Muscle layer of duodenum (tissue), 2 donors: ENCODE measurements at regions not wholly inside any gene's neighbourhood (a gene's known extent, or its start where the extent isn't known, plus 50 kb on each side); places are given as distances from the start of the nearest gene placed in this dataset.
"Not testable (repeated sequence)": the region's sequence is repeated elsewhere in the genome, so short reads cannot be mapped to it uniquely, and the experiment has no call there.

ENCODE experiments used
- H3K27ac ChIP-seq: one replicate; pipeline ENCODE4 v1.7.0; 2013; ENCODE audit warnings: mild to moderate bottlenecking, low read length
- H3K27me3 ChIP-seq: one replicate; pipeline ENCODE4 v1.7.0; 2013; ENCODE audit warnings: low read depth, mild to moderate bottlenecking, control low read depth, low read length
- H3K36me3 ChIP-seq, 2 donors: one replicate each; pipeline ENCODE4 v1.7.0; 2013; ENCODE audit warnings: low read length in 2 of 2, control low read depth in 1 of 2, mild to moderate bottlenecking in 1 of 2; ENCODE audit not compliant: insufficient read depth in 2 of 2, control insufficient read depth in 1 of 2
- H3K4me1 ChIP-seq, 2 donors: one replicate each; pipeline ENCODE4 v1.7.0; 2013; ENCODE audit warnings: low read length in 2 of 2, mild to moderate bottlenecking in 2 of 2, control low read depth in 1 of 2, moderate library complexity in 1 of 2; ENCODE audit not compliant: insufficient read depth in 2 of 2, control insufficient read depth in 1 of 2
- H3K4me3 ChIP-seq, 2 donors: one replicate each; pipeline ENCODE4 v1.7.0; 2013; ENCODE audit warnings: low read length in 2 of 2, low read depth in 1 of 2, mild to moderate bottlenecking in 1 of 2
- H3K9me3 ChIP-seq, 2 donors: one replicate each; pipeline ENCODE4 v1.7.0; 2013; ENCODE audit warnings: low read length in 2 of 2, control low read depth in 1 of 2, mild to moderate bottlenecking in 1 of 2; ENCODE audit not compliant: control insufficient read depth in 1 of 2
- donor health status: healthy.

DNA sequence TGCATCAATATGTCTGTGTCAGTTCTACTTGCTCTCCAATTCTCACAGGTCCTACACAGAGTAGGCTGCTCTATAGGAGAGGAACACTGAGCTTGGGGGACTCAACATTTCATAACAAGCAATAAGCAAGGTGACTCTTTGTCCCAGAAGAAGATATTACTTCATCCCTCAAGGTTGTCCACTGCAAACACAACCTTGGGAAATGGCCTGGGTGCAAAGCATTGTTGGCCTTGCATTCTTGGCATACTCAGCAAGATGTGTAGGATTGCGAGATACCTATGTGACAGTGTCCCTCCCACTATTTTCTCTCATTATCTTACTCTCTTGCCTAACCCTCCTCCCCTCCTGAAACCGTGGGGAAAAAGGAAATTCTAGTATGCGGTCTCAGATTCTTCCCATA lies 169.8 kb upstream of the FREM1 start:
- Histone ChIP-seq H3K36me3 (no peaks in the 10 kb centered on the region), H3K9me3 (no peaks in the 10 kb centered on the region), H3K27me3 (no peaks in the 10 kb centered on the region), H3K4me3 (no peak overlapping the region), H3K4me1 (no peaks in the 10 kb centered on the region), H3K27ac (no peak overlapping the region)

DNA sequence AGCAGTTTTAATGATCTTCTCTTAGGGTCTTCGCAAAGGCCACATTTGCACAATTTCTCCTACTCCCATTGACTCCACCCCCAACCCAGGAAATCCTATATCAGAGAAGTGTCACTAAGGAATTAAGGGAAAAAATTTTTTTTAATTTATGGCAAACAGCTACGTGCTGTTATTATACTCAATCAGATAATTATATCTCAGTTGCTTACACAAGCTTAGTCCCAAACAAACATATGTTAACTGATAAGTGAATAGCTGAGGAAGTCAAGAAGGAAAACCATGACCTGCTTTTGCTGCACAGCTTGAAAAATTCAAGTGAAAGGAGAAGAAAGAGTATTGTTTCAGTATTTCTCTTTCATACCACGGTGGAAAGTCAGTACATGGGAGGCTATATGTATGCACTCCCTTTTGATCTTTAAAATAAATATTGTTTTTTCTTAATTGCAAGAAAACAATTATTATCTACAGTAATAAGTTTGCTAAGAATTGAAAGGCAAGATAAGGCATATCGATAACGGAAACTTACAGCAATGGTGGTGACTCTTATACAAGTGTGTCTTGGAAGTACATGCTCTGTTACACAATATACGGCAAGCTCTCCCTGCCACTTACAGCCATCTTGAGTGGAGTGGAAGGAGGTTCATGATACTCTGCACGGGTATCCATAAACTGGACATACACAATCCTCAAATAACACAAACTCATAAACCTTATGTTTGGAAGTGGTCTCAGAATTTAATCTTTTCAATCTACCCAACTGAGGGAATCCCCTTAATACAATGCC lies 167.9 kb upstream of the FREM1 start:
- H3K27ac ChIP-seq: no peak overlapping the region
- H3K36me3 ChIP-seq: no peaks in the 10 kb centered on the region
- no peak overlapping the region for H3K4me3 ChIP-seq
- no peaks in the 10 kb centered on the region for H3K4me1 ChIP-seq
- H3K9me3 ChIP-seq: no peaks in the 10 kb centered on the region
- no peaks in the 10 kb centered on the region for H3K27me3 ChIP-seq

DNA sequence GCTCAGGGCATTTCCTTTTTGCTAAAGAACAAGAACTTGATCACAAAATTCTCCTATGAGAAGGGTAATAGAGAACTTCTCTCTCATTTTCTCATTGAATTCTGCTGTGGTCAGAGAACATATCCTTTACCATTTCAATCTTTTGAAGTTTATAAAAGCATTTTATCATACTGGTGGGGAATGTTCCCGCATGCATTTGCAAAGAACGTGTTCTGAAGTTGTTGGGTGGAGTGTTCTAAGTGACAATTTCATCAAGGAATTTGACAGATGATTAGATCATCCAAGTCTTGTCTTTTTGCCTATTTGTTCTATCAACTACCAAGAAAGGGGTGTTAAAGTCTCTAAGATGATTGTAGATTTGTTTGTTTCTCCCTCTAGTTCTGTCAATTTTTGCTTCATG lies 163.4 kb upstream of the FREM1 start:
- Histone ChIP-seq H3K27me3 (no peaks in the 10 kb centered on the region), H3K4me3 (no peak overlapping the region)

DNA sequence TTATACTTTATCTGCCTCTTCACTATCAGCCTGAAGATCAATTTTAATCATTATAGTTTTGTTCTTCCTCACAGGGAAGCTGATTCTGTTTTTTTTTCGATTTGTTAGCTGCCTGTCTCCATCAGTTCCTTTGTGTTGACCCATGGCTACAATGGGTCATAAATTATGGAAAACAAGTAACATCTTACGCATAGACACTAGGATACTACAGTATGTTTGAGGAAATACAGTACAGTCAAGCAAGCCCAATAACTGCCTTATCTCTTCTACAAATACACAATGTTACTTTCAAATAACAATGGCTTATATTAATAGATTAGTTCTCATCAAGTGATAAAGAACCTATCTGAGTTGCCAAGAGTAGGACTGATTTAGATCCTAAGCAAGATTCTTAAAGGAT lies 160.5 kb upstream of the FREM1 start:
- no peaks in the 10 kb centered on the region for H3K4me1 ChIP-seq
- no peak overlapping the region for H3K4me3 ChIP-seq
- H3K36me3 ChIP-seq: no peaks in the 10 kb centered on the region
- no peaks in the 10 kb centered on the region for H3K27me3 ChIP-seq
- no peaks in the 10 kb centered on the region for H3K9me3 ChIP-seq
- H3K27ac ChIP-seq: no peak overlapping the region

More for the DNA sequence above, 163.4 kb upstream of the FREM1 start:
- no peaks in the 10 kb centered on the region for H3K9me3 ChIP-seq
- H3K4me1 ChIP-seq: no peaks in the 10 kb centered on the region
- no peaks in the 10 kb centered on the region for H3K36me3 ChIP-seq
- H3K27ac ChIP-seq: no peak overlapping the region

DNA sequence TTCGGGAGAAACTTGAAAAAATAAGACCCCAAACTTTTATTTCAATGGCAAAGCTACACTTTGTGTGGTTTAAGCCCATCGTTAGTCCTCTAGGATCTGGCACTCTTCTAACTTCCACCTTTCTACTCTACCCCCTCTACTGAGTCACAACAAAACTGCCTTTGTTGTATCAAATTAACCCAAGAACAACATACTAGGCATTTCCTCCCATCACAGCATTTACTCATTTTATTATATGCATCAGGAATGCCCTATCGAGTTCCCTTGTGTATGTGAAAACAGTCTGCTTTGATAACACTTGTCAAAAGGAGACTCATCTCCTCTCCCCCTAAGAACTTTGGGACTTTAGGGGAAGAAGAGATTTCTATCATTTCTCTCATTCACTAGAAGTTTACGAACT lies 158.9 kb upstream of the FREM1 start:
- no peaks in the 10 kb centered on the region for H3K4me1 ChIP-seq
- no peak overlapping the region for H3K27ac ChIP-seq
- H3K36me3 ChIP-seq: no peaks in the 10 kb centered on the region
- H3K9me3 ChIP-seq: no peaks in the 10 kb centered on the region
- no peaks in the 10 kb centered on the region for H3K27me3 ChIP-seq
- no peak overlapping the region for H3K4me3 ChIP-seq

DNA sequence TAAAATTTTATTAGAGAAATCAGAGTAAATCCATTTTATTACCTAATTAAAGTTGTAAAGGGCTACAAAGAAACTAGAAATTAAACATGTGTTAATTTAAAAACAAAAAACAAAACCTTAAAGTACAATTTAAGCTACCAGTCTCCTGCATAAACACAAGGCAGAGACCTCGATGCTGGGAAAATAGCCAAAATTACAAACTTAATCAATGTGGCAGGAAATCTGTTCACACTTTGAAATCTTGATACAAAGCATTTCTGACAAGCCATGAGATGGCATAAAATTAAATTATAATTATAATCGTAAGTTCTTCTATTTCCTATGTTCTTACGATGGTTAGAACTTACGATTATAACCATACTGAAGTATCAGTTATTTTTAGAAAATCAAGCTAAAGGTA lies 158.0 kb upstream of the FREM1 start:
- no peaks in the 10 kb centered on the region for H3K4me1 ChIP-seq
- no peaks in the 10 kb centered on the region for H3K9me3 ChIP-seq
- no peaks in the 10 kb centered on the region for H3K27me3 ChIP-seq
- no peak overlapping the region for H3K27ac ChIP-seq
- no peaks in the 10 kb centered on the region for H3K36me3 ChIP-seq
- H3K4me3 ChIP-seq: no peak overlapping the region

DNA sequence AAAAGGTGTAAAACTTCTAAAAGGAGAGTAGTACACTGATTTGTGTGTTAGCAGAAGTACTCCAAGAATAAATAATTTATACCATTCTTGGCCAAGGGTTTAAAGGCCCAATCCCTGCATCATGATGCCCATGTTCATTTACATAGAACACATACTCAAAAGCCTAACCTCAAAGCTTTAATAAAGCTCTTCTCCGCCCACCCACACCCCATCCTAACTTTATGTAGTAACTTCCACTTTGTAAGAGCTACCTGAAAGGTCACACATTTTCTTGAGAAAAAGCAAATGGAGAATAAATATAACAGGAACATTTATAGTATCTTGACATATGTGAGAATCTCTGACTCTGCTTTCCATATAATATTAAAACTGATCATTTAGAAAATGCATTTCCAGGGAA lies 148.8 kb upstream of the FREM1 start:
- H3K4me3 ChIP-seq: no peak overlapping the region
- no peaks in the 10 kb centered on the region for H3K36me3 ChIP-seq
- no peaks in the 10 kb centered on the region for H3K4me1 ChIP-seq
- no peak overlapping the region for H3K27ac ChIP-seq
- H3K9me3 ChIP-seq: no peaks in the 10 kb centered on the region
- H3K27me3 ChIP-seq: no peaks in the 10 kb centered on the region

DNA sequence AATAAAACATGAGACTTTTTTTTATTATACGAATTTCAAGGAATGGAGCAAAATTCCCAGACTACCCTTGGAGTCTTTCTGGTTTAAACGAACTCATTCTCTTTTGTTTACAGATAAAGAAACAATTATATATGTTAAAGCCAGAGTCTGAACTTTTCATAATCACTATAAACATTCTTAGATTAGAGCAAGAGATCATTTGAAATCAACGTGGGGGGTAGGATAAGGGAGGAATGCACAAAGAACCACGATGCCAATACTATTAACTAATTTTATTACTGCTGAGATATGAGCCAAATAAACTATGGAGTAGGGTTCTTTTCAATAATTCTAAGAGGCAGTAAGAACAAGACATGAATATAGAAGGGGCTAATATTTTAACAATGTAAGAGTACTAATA lies 148.0 kb upstream of the FREM1 start:
- no peaks in the 10 kb centered on the region for H3K27me3 ChIP-seq
- no peaks in the 10 kb centered on the region for H3K4me1 ChIP-seq
- no peak overlapping the region for H3K4me3 ChIP-seq

DNA sequence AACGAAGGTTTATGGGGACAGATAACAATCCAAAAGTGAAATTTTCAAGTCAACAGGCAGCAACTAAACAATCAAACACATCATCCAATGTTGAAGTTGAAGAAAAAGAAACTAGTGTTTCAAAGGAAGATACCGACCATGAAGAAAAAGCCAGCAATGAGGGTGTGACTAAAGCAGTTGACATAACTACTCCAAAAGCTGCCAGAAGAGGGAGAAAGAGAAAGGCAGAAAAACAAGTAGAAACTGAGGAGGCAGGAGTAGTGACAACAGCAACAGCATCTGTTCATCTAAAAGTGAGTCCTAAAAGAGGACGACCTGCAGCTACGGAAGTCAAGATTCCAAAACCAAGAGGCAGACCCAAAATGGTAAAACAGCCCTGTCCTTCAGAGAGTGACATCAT lies 145.1 kb upstream of the FREM1 start:
- not testable (repeated sequence) for H3K9me3 ChIP-seq, H3K36me3 ChIP-seq, H3K27me3 ChIP-seq, H3K27ac ChIP-seq, H3K4me3 ChIP-seq, H3K4me1 ChIP-seq

More for the DNA sequence above, 148.0 kb upstream of the FREM1 start:
- H3K36me3 ChIP-seq: no peaks in the 10 kb centered on the region
- no peak overlapping the region for H3K27ac ChIP-seq
- no peaks in the 10 kb centered on the region for H3K9me3 ChIP-seq

DNA sequence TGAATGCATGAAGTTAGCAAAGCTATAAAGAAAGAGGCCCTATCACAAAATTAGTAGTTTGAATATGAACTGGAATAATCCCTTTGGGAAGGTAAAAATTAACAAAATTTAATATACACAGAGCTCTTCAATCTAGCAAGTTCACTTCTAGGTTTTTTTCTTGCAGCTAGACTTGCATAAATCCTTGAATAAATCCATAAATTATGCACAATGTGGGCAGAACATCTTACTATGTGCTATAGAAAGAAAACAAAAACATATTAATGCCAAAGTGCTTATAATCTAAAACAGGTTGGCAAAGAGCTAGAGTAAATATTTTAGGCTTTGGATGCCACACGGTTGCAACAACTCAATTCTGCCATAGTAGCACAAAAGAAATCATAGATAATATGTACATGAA lies 138.5 kb upstream of the FREM1 start:
- H3K27me3 ChIP-seq: no peaks in the 10 kb centered on the region
- H3K27ac ChIP-seq: no peak overlapping the region
- H3K4me3 ChIP-seq: no peak overlapping the region
- H3K36me3 ChIP-seq: no peaks in the 10 kb centered on the region
- H3K9me3 ChIP-seq: peaks cover 0 to 2% of the 10 kb centered on the region in 2 donors
- no peaks in the 10 kb centered on the region for H3K4me1 ChIP-seq

DNA sequence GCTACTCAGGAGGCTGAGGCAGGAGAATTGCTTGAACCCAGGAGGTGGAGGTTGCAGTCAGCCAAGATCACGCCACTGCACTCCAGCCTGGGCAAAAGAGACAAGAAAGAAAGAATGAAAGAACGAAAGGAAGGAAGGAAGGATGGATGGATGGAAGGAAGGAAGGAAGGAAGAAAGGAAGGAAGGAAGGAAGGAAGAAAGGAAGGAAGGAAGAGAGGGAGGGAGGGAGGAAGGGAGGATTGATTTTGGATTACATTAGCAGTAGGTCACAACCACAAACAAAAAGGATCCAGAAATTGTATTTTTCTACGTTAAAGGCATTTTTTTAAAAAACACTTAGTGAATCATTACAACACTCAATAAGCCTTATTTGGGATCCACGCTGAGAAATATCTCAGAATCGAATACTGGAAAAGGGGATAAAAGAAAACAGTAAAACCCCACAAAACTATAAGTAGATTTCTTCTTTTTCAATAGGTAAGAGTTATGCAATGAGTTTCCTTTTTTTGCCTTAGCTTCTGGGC lies 136.9 kb upstream of the FREM1 start:
- no peak overlapping the region for H3K4me3 ChIP-seq
- no peak overlapping the region for H3K27ac ChIP-seq
- no peaks in the 10 kb centered on the region for H3K36me3 ChIP-seq
- peaks cover 0 to 2% of the 10 kb centered on the region in 2 donors for H3K9me3 ChIP-seq
- no peaks in the 10 kb centered on the region for H3K27me3 ChIP-seq
- H3K4me1 ChIP-seq: no peaks in the 10 kb centered on the region

DNA sequence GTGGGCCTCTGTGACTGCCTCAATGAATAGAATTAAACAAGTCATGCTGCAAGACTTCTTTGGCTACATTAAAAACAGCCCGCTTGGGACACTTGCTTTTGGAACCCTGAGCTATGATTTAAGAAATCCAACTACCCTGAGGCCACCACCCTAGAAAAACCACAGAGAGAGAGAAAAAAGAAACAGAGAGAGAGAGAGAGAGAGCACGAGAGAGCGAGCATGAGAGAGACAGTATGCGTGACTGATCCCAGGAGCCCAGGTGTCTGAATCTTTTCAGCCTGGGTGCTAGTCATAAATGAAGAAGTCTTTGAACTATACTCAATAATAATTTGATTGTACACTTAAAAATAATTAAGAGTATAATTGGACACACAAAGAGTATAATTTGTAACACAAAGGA lies 123.1 kb upstream of the FREM1 start:
- Histone ChIP-seq H3K27me3 (no peaks in the 10 kb centered on the region), H3K4me1 (no peaks in the 10 kb centered on the region), H3K36me3 (no peaks in the 10 kb centered on the region), H3K27ac (no peak overlapping the region), H3K4me3 (no peak overlapping the region), H3K9me3 (no peaks in the 10 kb centered on the region)
